HCT116 (cell line): ENCODE measurements at regions not wholly inside any gene's neighbourhood (a gene's known extent, or its start where the extent isn't known, plus 50 kb on each side); places are given as distances from the start of the nearest gene placed in this dataset.

Experiments used
- ATAC-seq: fragments of 200-7000 bp; cut with Tn5 transposase; 2 replicates; pipeline ENCODE4 v1.9.1; 2020; ENCODE audit warnings: mild to moderate bottlenecking, moderate library complexity
- BruUV-seq: library from RNA; stranded (reverse); fragments of 400-500 nt; replicated peaks from 2 replicates; lab custom pipeline; 2021; lab: Mats Ljungman, UMichigan
- CTCF ChIA-PET: fragments of 300-600 bp; sonication (Branson Sonifier 250); formaldehyde crosslinking; loops from one replicate; lab custom pipeline; 2021; ENCODE audit warnings: antibody characterized with exemption; lab: Charles Lee
- POLR2A ChIA-PET: fragments of 300-600, 350-600 bp; sonication (Branson Sonifier 250); formaldehyde crosslinking; loops from one replicate; lab custom pipeline; 2021; ENCODE audit warnings: antibody characterized with exemption; lab: Charles Lee
- RAD21 ChIA-PET, 2 experiments: fragments of 300-600 bp; sonication (Branson Sonifier 250); formaldehyde crosslinking; loops; one replicate each; lab custom pipeline; 2023; ENCODE audit warnings: low total read pairs in 2 of 2; ENCODE audit not compliant: uncharacterized antibody in 2 of 2, unreplicated experiment in 2 of 2, low non-redundant PET in 1 of 2; lab: Charles Lee
- DNase-seq: peaks from one replicate; pipeline ENCODE4 v3.0.0-alpha.2; 2010; ENCODE audit warnings: low read depth, low spot score
- H2AFZ ChIP-seq: fragments of 200-600 bp; shearing (Covaris generic), sonication (generic); 2 replicates; pipeline ENCODE4 v1.6.1; 2017; ENCODE audit warnings: low read depth, mixed run types, mixed read lengths, antibody characterized with exemption, low read length; ENCODE audit not compliant: poor library complexity, severe bottlenecking
- H3K27ac ChIP-seq: 2 replicates; pipeline ENCODE4 v1.5.1; 2012; ENCODE audit warnings: low read depth, low read length
- H3K27me3 ChIP-seq: fragments of 200-600 bp; sonication (generic); 2 replicates; pipeline ENCODE4 v1.6.1; 2016; ENCODE audit warnings: mixed run types, low read length, mixed read lengths; ENCODE audit not compliant: insufficient read depth
- H3K36me3 ChIP-seq, 2 experiments: fragments of 200-500 bp in 1 of 2; fragments of 200-600 bp in 1 of 2; sonication (Bioruptor generic) in 1 of 2; sonication (generic) in 1 of 2; 2 replicates each; pipeline versions ENCODE4 v1.5.1 to v1.6.1; 2014 to 2016; ENCODE audit warnings: low read length in 2 of 2, inconsistent platforms in 1 of 2, mixed read lengths in 1 of 2, mixed run types in 1 of 2; ENCODE audit not compliant: insufficient read depth in 2 of 2, control insufficient read depth in 1 of 2
- H3K4me1 ChIP-seq, 2 experiments: fragments of 200-600 bp in 1 of 2; sonication (generic) in 1 of 2; 2 replicates each; pipeline versions ENCODE4 v1.5.1 to v1.6.1; 2012 to 2017; ENCODE audit warnings: low read length in 2 of 2, inconsistent platforms in 1 of 2, mild to moderate bottlenecking in 1 of 2, mixed read lengths in 1 of 2, mixed run types in 1 of 2, moderate library complexity in 1 of 2; ENCODE audit not compliant: insufficient read depth in 2 of 2, control insufficient read depth in 1 of 2
- H3K4me2 ChIP-seq: fragments of 200-600 bp; sonication (generic); 2 replicates; pipeline ENCODE4 v1.6.1; 2017; ENCODE audit warnings: mixed run types, low read length, mixed read lengths
- H3K4me3 ChIP-seq, 2 experiments: fragments of 200-600 bp in 1 of 2; sonication (generic) in 1 of 2; replicated peaks in 1 of 2; 2 replicates each; pipeline ENCODE4 v1.5.1; 2011 to 2016; ENCODE audit warnings: low read length in 2 of 2, control low read depth in 1 of 2, low read depth in 1 of 2, mild to moderate bottlenecking in 1 of 2, mixed read lengths in 1 of 2, mixed run types in 1 of 2
- H3K79me2 ChIP-seq: fragments of 200-600 bp; sonication (generic); 2 replicates; pipeline ENCODE4 v1.6.1; 2017; ENCODE audit warnings: mild to moderate bottlenecking, mixed run types, low read length, moderate library complexity, mixed read lengths; ENCODE audit not compliant: insufficient read depth
- H3K9ac ChIP-seq: fragments of 200-600 bp; sonication (generic); 2 replicates; pipeline ENCODE4 v1.6.1; 2016; ENCODE audit warnings: low read length, mixed read lengths
- H3K9me2 ChIP-seq: fragments of 200-600 bp; sonication (generic), shearing (Covaris generic); 2 replicates; pipeline ENCODE4 v1.6.1; 2017; ENCODE audit warnings: mixed run types, mild to moderate bottlenecking, moderate library complexity; ENCODE audit not compliant: insufficient read depth
- H3K9me3 ChIP-seq, 2 experiments: fragments of 200-500 bp in 1 of 2; fragments of 200-600 bp in 1 of 2; sonication (Bioruptor generic) in 1 of 2; sonication (generic) in 1 of 2; 2 replicates each; pipeline ENCODE4 v1.6.1; 2014 to 2017; ENCODE audit warnings: low read length in 2 of 2, mixed read lengths in 2 of 2, inconsistent platforms in 1 of 2, low read depth in 1 of 2, mild to moderate bottlenecking in 1 of 2, mixed run types in 1 of 2, moderate library complexity in 1 of 2; ENCODE audit not compliant: control insufficient read depth in 1 of 2, insufficient read depth in 1 of 2
- H4K20me1 ChIP-seq: fragments of 200-600 bp; sonication (generic), shearing (Covaris generic); 2 replicates; pipeline ENCODE4 v1.6.1; 2017; ENCODE audit warnings: mixed run types, mild to moderate bottlenecking, moderate library complexity; ENCODE audit not compliant: insufficient read depth
- ATF3 ChIP-seq: IDR thresholded peaks from 2 replicates; pipeline ENCODE4 v1.6.1; 2012
- CBX3 ChIP-seq: IDR thresholded peaks from 2 replicates; pipeline ENCODE4 v1.6.1; 2012; ENCODE audit warnings: low read depth
- CEBPB ChIP-seq: IDR thresholded peaks from 2 replicates; pipeline ENCODE4 v1.6.1; 2012; ENCODE audit warnings: low read depth
- CTCF ChIP-seq, 3 experiments: fragments of 200-600 bp in 1 of 3; sonication (generic) in 1 of 3; IDR thresholded peaks in 2 of 3; conservative IDR thresholded peaks in 1 of 3; 2 replicates each; pipeline ENCODE4 v1.5.1; 2012 to 2017; ENCODE audit warnings: low read depth in 2 of 3, low read length in 2 of 3, antibody characterized with exemption in 1 of 3, borderline replicate concordance in 1 of 3, control low read depth in 1 of 3, mild to moderate bottlenecking in 1 of 3, mixed read lengths in 1 of 3, mixed run types in 1 of 3, moderate library complexity in 1 of 3; ENCODE audit not compliant: insufficient read depth in 1 of 3
- EGR1 ChIP-seq: IDR thresholded peaks from 2 replicates; pipeline ENCODE4 v1.6.1; 2012; ENCODE audit warnings: low read depth
- EZH2 ChIP-seq: fragments of 200-600 bp; sonication (generic); IDR thresholded peaks from 2 replicates; pipeline ENCODE4 v1.6.1; 2017; ENCODE audit warnings: antibody characterized with exemption, mixed run types
- EZH2phosphoT487 ChIP-seq: fragments of 200-600 bp; IDR thresholded peaks from 2 replicates; pipeline ENCODE4 v1.6.1; 2018; ENCODE audit warnings: antibody characterized with exemption, borderline replicate concordance
- FOSL1 ChIP-seq: IDR thresholded peaks from 2 replicates; pipeline ENCODE4 v1.6.1; 2012; ENCODE audit warnings: low read depth
- JUND ChIP-seq: IDR thresholded peaks from 2 replicates; pipeline ENCODE4 v1.6.1; 2012
- MAX ChIP-seq: IDR thresholded peaks from 2 replicates; pipeline ENCODE4 v1.6.1; 2012
- POLR2A ChIP-seq: IDR thresholded peaks from 2 replicates; pipeline ENCODE4 v1.7.0; 2011; ENCODE audit warnings: borderline replicate concordance; ENCODE audit not compliant: insufficient read depth, insufficient read length; ENCODE audit errors: extremely low read depth
- POLR2AphosphoS5 ChIP-seq: IDR thresholded peaks from 2 replicates; pipeline ENCODE4 v1.6.1; 2011; ENCODE audit warnings: mild to moderate bottlenecking, low read depth, low read length, moderate library complexity
- RAD21 ChIP-seq: IDR thresholded peaks from 2 replicates; pipeline ENCODE4 v1.6.1; 2012; ENCODE audit warnings: low read depth, mild to moderate bottlenecking
- REST ChIP-seq: IDR thresholded peaks from 2 replicates; pipeline ENCODE4 v1.6.1; 2012; ENCODE audit warnings: low read depth
- SIN3A ChIP-seq: IDR thresholded peaks from 2 replicates; pipeline ENCODE4 v1.6.1; 2012; ENCODE audit warnings: low read depth
- SP1 ChIP-seq: IDR thresholded peaks from 2 replicates; pipeline ENCODE4 v1.6.1; 2012; ENCODE audit warnings: low read depth
- SRF ChIP-seq: IDR thresholded peaks from 2 replicates; pipeline ENCODE4 v1.6.1; 2012; ENCODE audit warnings: low read depth
- YY1 ChIP-seq: IDR thresholded peaks from 2 replicates; pipeline ENCODE4 v1.6.1; 2011; ENCODE audit warnings: low read length, low read depth, moderate library complexity, mild to moderate bottlenecking; ENCODE audit not compliant: insufficient replicate concordance; ENCODE audit errors: extremely low read depth
- ZBTB33 ChIP-seq: IDR thresholded peaks from 2 replicates; pipeline ENCODE4 v1.6.1; 2011; ENCODE audit warnings: mild to moderate bottlenecking, low read length, moderate library complexity; ENCODE audit not compliant: insufficient replicate concordance; ENCODE audit errors: extremely low read depth
- ZNF274 ChIP-seq: fragments of 200-500 bp; sonication (Bioruptor generic); IDR thresholded peaks from 2 replicates; pipeline ENCODE4 v1.6.1; 2014; ENCODE audit warnings: mild to moderate bottlenecking, low read depth, low read length, inconsistent platforms
- intact Hi-C: fragments of 100-400 bp; cut with micrococcal nuclease; formaldehyde crosslinking; loops from 2 replicates; pipeline ENCODE4 v1.10.0; 2022

- no peak overlapping the region for H2AFZ ChIP-seq
- intact Hi-C loops = no loop called here
- H3K4me1 ChIP-seq = no peaks in the 10 kb centered on the region
- no peak overlapping the region for H3K4me2 ChIP-seq
- ChIA-PET POLR2A (no interaction called here), CTCF (no interaction called here), RAD21 (no interaction called here)
- no peaks in the 10 kb centered on the region; a peak in 2 of 4 replicates for H3K9me3 ChIP-seq
- no peak overlapping the region for H3K9ac ChIP-seq
- no peak for ATAC-seq
- H3K4me3 ChIP-seq = no peak overlapping the region
- no peaks in the 10 kb centered on the region for H3K36me3 ChIP-seq
- H3K27me3 ChIP-seq = no peaks in the 10 kb centered on the region
- H4K20me1 ChIP-seq = no peaks in the 10 kb centered on the region
- TF ChIP-seq FOSL1 = no peak
- no peak for TF ChIP-seq CTCF (IDR thresholded peaks at IDR 0.05 in 2 of 3, conservative IDR thresholded peaks at IDR 0.05 in 1 of 3; ENCODE audit: borderline replicate concordance in 1 of 3, insufficient read depth in 1 of 3, low read depth in 2 of 3, low read length in 2 of 3)
- no peak for TF ChIP-seq EZH2
- TF ChIP-seq MAX = no peak
- TF ChIP-seq SRF = no peak
- no peak for TF ChIP-seq JUND
- TF ChIP-seq YY1 = no peak
- no peak for TF ChIP-seq RAD21
- TF ChIP-seq CEBPB = no peak
- TF ChIP-seq ZNF274 = no peak
- no peak for TF ChIP-seq POLR2AphosphoS5
- no peak for TF ChIP-seq EGR1
- TF ChIP-seq SP1 = no peak
- no peak for TF ChIP-seq ATF3
- TF ChIP-seq SIN3A = no peak
- TF ChIP-seq REST = no peak
- no peak for TF ChIP-seq CBX3
- no peak for TF ChIP-seq POLR2A
- no peak for TF ChIP-seq ZBTB33
- TF ChIP-seq EZH2phosphoT487 = no peak
- TF ChIP-seq, all 23 proteins: peak for 0
- BruUV-seq = no TSS peak
- H3K79me2 ChIP-seq = no peaks in the 10 kb centered on the region
- H3K9me2 ChIP-seq = no peaks in the 10 kb centered on the region
- DNase-seq = no peak
- no peak overlapping the region for H3K27ac ChIP-seq
Measured at GRCh38 chr11:97336064-97336463, 946.3 kb downstream of the JRKL start.
